ENCODE measurements at regions not wholly inside any gene's neighbourhood (a gene's known extent, or its start where the extent isn't known, plus 50 kb on each side); places are given as distances from the start of the nearest gene placed in this dataset.

- no peak for DNase-seq
These were observed 75.5 kb upstream of the BOD1 start for GRCh38 chr5:173691931-173692330.

- DNase-seq = no peak
These were observed 77.2 kb upstream of the BOD1 start for GRCh38 chr5:173693670-173694069.

GRCh38 chr5:173696216-173696615 is 79.8 kb upstream of the BOD1 start:
- DNase-seq = no peak

- no peak for DNase-seq
These were observed 81.6 kb upstream of the BOD1 start for GRCh38 chr5:173697931-173698579.

- no peak for DNase-seq
These were observed 83.5 kb upstream of the BOD1 start for GRCh38 chr5:173699966-173700365.

GRCh38 chr5:173703466-173703865 is 87.0 kb upstream of the BOD1 start:
- no peak for DNase-seq

- no peak for DNase-seq
These were observed 88.4 kb upstream of the BOD1 start for GRCh38 chr5:173704615-173705511.

- no peak for DNase-seq
These were observed 89.1 kb upstream of the BOD1 start for GRCh38 chr5:173705512-173706044.

GRCh38 chr5:173706700-173707099 is 90.2 kb upstream of the BOD1 start:
- DNase-seq = no peak

GRCh38 chr5:173707392-173707791 is 90.9 kb upstream of the BOD1 start:
- no peak for DNase-seq

- no peak for DNase-seq
These were observed 92.7 kb upstream of the BOD1 start for GRCh38 chr5:173709145-173709544.

GRCh38 chr5:173709761-173710160 is 93.3 kb upstream of the BOD1 start:
- no peak for DNase-seq

- DNase-seq = no peak
These were observed 94.1 kb upstream of the BOD1 start for GRCh38 chr5:173710528-173710927.

GRCh38 chr5:173711466-173711865 is 95.0 kb upstream of the BOD1 start:
- no peak for DNase-seq

GRCh38 chr5:173712609-173713175 is 96.2 kb upstream of the BOD1 start:
- no peak for DNase-seq

- DNase-seq = peak; percentile 90 to 96
These were observed 98.3 kb upstream of the BOD1 start for GRCh38 chr5:173714551-173715428.

- peak; percentile 13 to 22 for DNase-seq
These were observed 99.2 kb upstream of the BOD1 start for GRCh38 chr5:173715607-173716006.

GRCh38 chr5:173716058-173716682 is 99.7 kb upstream of the BOD1 start:
- no peak for DNase-seq

GRCh38 chr5:173717959-173718358 is 101.5 kb upstream of the BOD1 start:
- DNase-seq = peak; percentile 67 to 69

GRCh38 chr5:173718469-173718868 is 102.0 kb upstream of the BOD1 start:
- DNase-seq = no peak

- DNase-seq = no peak
These were observed 103.3 kb upstream of the BOD1 start for GRCh38 chr5:173719731-173720082.
